ENCODE measurements at regions not wholly inside any gene's neighbourhood (a gene's known extent, or its start where the extent isn't known, plus 50 kb on each side); places are given as distances from the start of the nearest gene placed in this dataset.

- H3K27me3 ChIP-seq, result no peaks in the 10 kb centered on the region
- H3K4me3 ChIP-seq, result no peak overlapping the region
- H3K27ac ChIP-seq, result no peak overlapping the region
- no peaks in the 10 kb centered on the region for H3K9me3 ChIP-seq
- 33 to 38% methylated on average over 3 of the region's 3 CpGs for WGBS, 2 donors
- no peaks in the 10 kb centered on the region for H3K36me3 ChIP-seq (replicated peaks in 1 of 2; ENCODE audit: insufficient read depth in 1 of 2, low read depth in 2 of 2)
- no peaks in the 10 kb centered on the region for H3K4me1 ChIP-seq
- intact Hi-C loops (cut with DNase I), result no loop called here
- no peak for ATAC-seq
- DNase-seq, result no peak
- TF ChIP-seq CTCF (IDR thresholded peaks at IDR 0.05) (no peak), POLR2A (IDR thresholded peaks at IDR 0.05) (no peak)
Measured at GRCh38 chr5:90158131-90158530, 251.4 kb downstream of the CETN3 start.

GRCh38 chr5:90153031-90153430 is 256.5 kb downstream of the CETN3 start:
- ATAC-seq, result no peak
- intact Hi-C loops (cut with DNase I), result no loop called here
- Histone ChIP-seq H3K27me3 (no peaks in the 10 kb centered on the region), H3K27ac (no peak overlapping the region), H3K36me3 (replicated peaks in 1 of 2; ENCODE audit: insufficient read depth in 1 of 2, low read depth in 2 of 2) (no peaks in the 10 kb centered on the region), H3K4me3 (no peak overlapping the region), H3K9me3 (no peaks in the 10 kb centered on the region), H3K4me1 (no peaks in the 10 kb centered on the region)
- TF ChIP-seq CTCF (IDR thresholded peaks at IDR 0.05), result no peak
- no peak for TF ChIP-seq POLR2A (IDR thresholded peaks at IDR 0.05)
- WGBS, 2 donors, result 54 to 63% methylated on average over 2 of the region's 2 CpGs
- DNase-seq, result no peak

GRCh38 chr5:90144625-90145327 is 264.8 kb downstream of the CETN3 start:
- no peak overlapping the region for H3K4me3 ChIP-seq
- ATAC-seq (no peak), DNase-seq (no peak)
- intact Hi-C loops (cut with DNase I), result no loop called here
- WGBS, 2 donors, result 78 to 82% methylated on average over 6 of the region's 6 CpGs
- TF ChIP-seq POLR2A (IDR thresholded peaks at IDR 0.05) (no peak), CTCF (IDR thresholded peaks at IDR 0.05) (no peak)
- no peaks in the 10 kb centered on the region for H3K27me3 ChIP-seq
- H3K4me1 ChIP-seq, result no peaks in the 10 kb centered on the region
- no peaks in the 10 kb centered on the region for H3K9me3 ChIP-seq
- no peak overlapping the region for H3K27ac ChIP-seq
- no peaks in the 10 kb centered on the region for H3K36me3 ChIP-seq (replicated peaks in 1 of 2; ENCODE audit: insufficient read depth in 1 of 2, low read depth in 2 of 2)

GRCh38 chr5:90142541-90142940 is 267.0 kb downstream of the CETN3 start:
- no peaks in the 10 kb centered on the region for H3K36me3 ChIP-seq (replicated peaks in 1 of 2; ENCODE audit: insufficient read depth in 1 of 2, low read depth in 2 of 2)
- H3K9me3 ChIP-seq, result no peaks in the 10 kb centered on the region
- no peak for TF ChIP-seq POLR2A (IDR thresholded peaks at IDR 0.05)
- no peak for TF ChIP-seq CTCF (IDR thresholded peaks at IDR 0.05)
- WGBS, 2 donors, result 74 to 80% methylated on average over 1 of the region's 1 CpG
- ATAC-seq, result no peak
- DNase-seq, result no peak
- H3K4me3 ChIP-seq, result no peak overlapping the region
- no peaks in the 10 kb centered on the region for H3K27me3 ChIP-seq
- H3K27ac ChIP-seq, result no peak overlapping the region
- no peaks in the 10 kb centered on the region for H3K4me1 ChIP-seq
- intact Hi-C loops (cut with DNase I), result no loop called here

GRCh38 chr5:90141984-90142383 is 267.6 kb downstream of the CETN3 start:
- H3K9me3 ChIP-seq, result no peaks in the 10 kb centered on the region
- no peaks in the 10 kb centered on the region for H3K36me3 ChIP-seq (replicated peaks in 1 of 2; ENCODE audit: insufficient read depth in 1 of 2, low read depth in 2 of 2)
- no peak overlapping the region for H3K4me3 ChIP-seq
- ATAC-seq (no peak), DNase-seq (no peak)
- 91 to 94% methylated on average over 3 of the region's 3 CpGs for WGBS, 2 donors
- intact Hi-C loops (cut with DNase I), result no loop called here
- no peaks in the 10 kb centered on the region for H3K27me3 ChIP-seq
- H3K4me1 ChIP-seq, result no peaks in the 10 kb centered on the region
- TF ChIP-seq POLR2A (IDR thresholded peaks at IDR 0.05) (no peak), CTCF (IDR thresholded peaks at IDR 0.05) (no peak)
- no peak overlapping the region for H3K27ac ChIP-seq
